DND-41 (cell line): ENCODE measurements at regions not wholly inside any gene's neighbourhood (a gene's known extent, or its start where the extent isn't known, plus 50 kb on each side); places are given as distances from the start of the nearest gene placed in this dataset.

Source experiments
- ATAC-seq: fragments of 200-7000 bp; cut with Tn5 transposase; 3 replicates; pipeline ENCODE4 v1.9.1; 2021; ENCODE audit warnings: low read depth; ENCODE audit not compliant: insufficient read depth
- DNase-seq: peaks from one replicate; pipeline ENCODE4 v3.0.0-alpha.2; 2020
- H2AFZ ChIP-seq: 2 replicates; pipeline ENCODE4 v1.6.0; 2012; ENCODE audit warnings: low read depth, low read length
- H3K27ac ChIP-seq: 2 replicates; pipeline ENCODE4 v1.5.1; 2012; ENCODE audit warnings: low read length, inconsistent platforms
- H3K27me3 ChIP-seq: fragments of 200-600 bp; sonication (generic); 2 replicates; pipeline ENCODE4 v1.6.0; 2012; ENCODE audit warnings: low read length, mild to moderate bottlenecking, inconsistent platforms; ENCODE audit not compliant: insufficient read depth, poor library complexity
- H3K36me3 ChIP-seq: 2 replicates; pipeline ENCODE4 v1.5.1; 2012; ENCODE audit warnings: low read length, inconsistent platforms; ENCODE audit not compliant: insufficient read depth
- H3K4me1 ChIP-seq: 2 replicates; pipeline ENCODE4 v1.5.1; 2012; ENCODE audit warnings: mild to moderate bottlenecking, low read length; ENCODE audit not compliant: insufficient read depth
- H3K4me2 ChIP-seq: 2 replicates; pipeline ENCODE4 v1.6.0; 2012; ENCODE audit warnings: mild to moderate bottlenecking, moderate library complexity, low read length, inconsistent platforms; ENCODE audit not compliant: insufficient read depth
- H3K4me3 ChIP-seq, 2 experiments: fragments of 200-600 bp in 1 of 2; shearing (Covaris generic) in 1 of 2; 2 replicates each; pipeline ENCODE4 v1.5.1; 2012 to 2016; ENCODE audit warnings: inconsistent platforms in 2 of 2, low read length in 2 of 2, mild to moderate bottlenecking in 2 of 2, low read depth in 1 of 2, moderate library complexity in 1 of 2
- H3K79me2 ChIP-seq: 2 replicates; pipeline ENCODE4 v1.6.0; 2012; ENCODE audit warnings: low read length, inconsistent platforms; ENCODE audit not compliant: insufficient read depth
- H3K9ac ChIP-seq: 2 replicates; pipeline ENCODE4 v1.6.0; 2012; ENCODE audit warnings: low read depth, mild to moderate bottlenecking, inconsistent platforms, low read length, moderate library complexity
- H3K9me3 ChIP-seq: 2 replicates; pipeline ENCODE4 v1.5.1; 2012; ENCODE audit warnings: low read length, moderate library complexity, mild to moderate bottlenecking, inconsistent platforms; ENCODE audit not compliant: insufficient read depth, severe bottlenecking
- H4K20me1 ChIP-seq: 2 replicates; pipeline ENCODE4 v1.6.0; 2012; ENCODE audit warnings: low read length; ENCODE audit not compliant: insufficient read depth
- CTCF ChIP-seq: IDR thresholded peaks from 2 replicates; pipeline ENCODE4 v1.5.1; 2012; ENCODE audit warnings: borderline replicate concordance, low read length, moderate library complexity, mild to moderate bottlenecking; ENCODE audit not compliant: poor library complexity, severe bottlenecking; ENCODE audit errors: extremely low read depth
- EZH2 ChIP-seq: IDR thresholded peaks from 3 replicates; pipeline ENCODE4 v1.6.1; 2012; ENCODE audit warnings: borderline replicate concordance, low read depth, mild to moderate bottlenecking, moderate library complexity, low read length, inconsistent platforms; ENCODE audit not compliant: severe bottlenecking

- no peaks in the 10 kb centered on the region for H3K79me2 ChIP-seq
- no peak overlapping the region for H3K4me2 ChIP-seq
- H3K9ac ChIP-seq, result no peak overlapping the region
- no peaks in the 10 kb centered on the region for H3K27me3 ChIP-seq
- ATAC-seq (no peak), DNase-seq (no peak)
- no peaks in the 10 kb centered on the region for H3K4me1 ChIP-seq
- H4K20me1 ChIP-seq, result no peaks in the 10 kb centered on the region
- no peak for TF ChIP-seq CTCF
- TF ChIP-seq EZH2, result no peak
- H3K27ac ChIP-seq, result no peak overlapping the region
- no peaks in the 10 kb centered on the region for H3K9me3 ChIP-seq
- no peaks in the 10 kb centered on the region for H3K36me3 ChIP-seq
- H3K4me3 ChIP-seq, result no peak overlapping the region
- H2AFZ ChIP-seq, result no peak overlapping the region
Measured at GRCh38 chr7:49151146-49151545, 226.8 kb downstream of the CDC14C start.

GRCh38 chr7:49158321-49158720 lies 234.0 kb downstream of the CDC14C start:
- Histone ChIP-seq H3K4me3 (no peak overlapping the region), H2AFZ (no peak overlapping the region), H4K20me1 (no peaks in the 10 kb centered on the region), H3K4me1 (no peaks in the 10 kb centered on the region), H3K9me3 (no peaks in the 10 kb centered on the region), H3K36me3 (no peaks in the 10 kb centered on the region), H3K9ac (no peak overlapping the region), H3K79me2 (no peaks in the 10 kb centered on the region), H3K27me3 (no peaks in the 10 kb centered on the region), H3K27ac (no peak overlapping the region), H3K4me2 (no peak overlapping the region)
- DNase-seq (no peak), ATAC-seq (no peak)
- no peak for TF ChIP-seq CTCF
- no peak for TF ChIP-seq EZH2

- ATAC-seq, result no peak
- no peak overlapping the region for H3K27ac ChIP-seq
- H3K27me3 ChIP-seq, result no peaks in the 10 kb centered on the region
- H4K20me1 ChIP-seq, result no peaks in the 10 kb centered on the region
- H3K36me3 ChIP-seq, result no peaks in the 10 kb centered on the region
- no peak for DNase-seq
- no peaks in the 10 kb centered on the region for H3K4me1 ChIP-seq
- no peak for TF ChIP-seq CTCF
- TF ChIP-seq EZH2, result no peak
- H3K4me3 ChIP-seq, result no peak overlapping the region
- no peak overlapping the region for H3K9ac ChIP-seq
- no peak overlapping the region for H3K4me2 ChIP-seq
- H3K79me2 ChIP-seq, result no peaks in the 10 kb centered on the region
- H3K9me3 ChIP-seq, result no peaks in the 10 kb centered on the region
- H2AFZ ChIP-seq, result no peak overlapping the region
Measured at GRCh38 chr7:49159536-49159935, 235.2 kb downstream of the CDC14C start.

- H3K79me2 ChIP-seq, result no peaks in the 10 kb centered on the region
- ATAC-seq (no peak), DNase-seq (no peak)
- H3K27me3 ChIP-seq, result no peaks in the 10 kb centered on the region
- no peaks in the 10 kb centered on the region for H4K20me1 ChIP-seq
- no peaks in the 10 kb centered on the region for H3K9me3 ChIP-seq
- H3K4me3 ChIP-seq, result no peak overlapping the region
- no peaks in the 10 kb centered on the region for H3K36me3 ChIP-seq
- H3K9ac ChIP-seq, result no peak overlapping the region
- no peaks in the 10 kb centered on the region for H3K4me1 ChIP-seq
- no peak overlapping the region for H2AFZ ChIP-seq
- no peak overlapping the region for H3K4me2 ChIP-seq
- no peak overlapping the region for H3K27ac ChIP-seq
- TF ChIP-seq EZH2, result no peak
- peak; percentile 43 for TF ChIP-seq CTCF
Measured at GRCh38 chr7:49166441-49166840, 242.1 kb downstream of the CDC14C start.
